ENCODE measurements at regions not wholly inside any gene's neighbourhood (a gene's known extent, or its start where the extent isn't known, plus 50 kb on each side); places are given as distances from the start of the nearest gene placed in this dataset.

DNA sequence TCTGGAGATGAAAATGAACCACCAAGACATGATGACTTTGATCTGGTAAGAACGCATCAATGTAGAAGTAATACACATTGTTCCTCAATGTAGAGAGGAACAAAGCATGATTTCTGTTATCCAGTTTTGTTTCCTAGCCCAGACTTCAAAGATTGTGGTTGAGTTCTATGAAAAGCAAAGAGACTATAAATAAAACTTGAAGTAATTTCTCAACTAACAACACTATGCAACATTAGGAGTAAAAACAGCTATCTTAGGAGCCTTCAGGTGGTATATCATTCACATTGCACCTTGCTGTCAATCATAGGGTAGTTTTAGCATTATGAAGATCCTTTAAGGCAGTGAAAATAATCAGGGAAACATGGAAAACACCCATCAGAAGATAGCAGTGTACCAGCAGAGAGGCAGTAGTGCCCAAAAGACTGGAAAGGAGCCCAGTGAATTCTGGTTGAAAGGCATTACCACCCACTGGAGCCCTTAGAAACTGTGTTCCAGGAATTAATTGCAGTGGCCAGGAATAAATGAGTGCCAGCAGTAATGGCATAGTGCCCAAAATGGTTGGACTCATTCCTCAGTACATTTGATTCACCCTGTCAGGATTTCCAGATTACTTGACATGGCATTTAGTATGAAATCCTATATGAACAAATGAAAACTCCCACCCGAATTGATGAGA is 300.7 kb upstream of the CXXC4 start:
- TF ChIP-seq ELF4 (IDR thresholded peaks at IDR 0.05) (no peak), TARDBP (IDR thresholded peaks at IDR 0.05) (no peak), SP1 (IDR thresholded peaks at IDR 0.05) (no peak), ARNT (IDR thresholded peaks at IDR 0.05) (no peak)

Data from HEK293T (cell line).